ENCODE measurements at regions not wholly inside any gene's neighbourhood (a gene's known extent, or its start where the extent isn't known, plus 50 kb on each side); places are given as distances from the start of the nearest gene placed in this dataset.

DNA sequence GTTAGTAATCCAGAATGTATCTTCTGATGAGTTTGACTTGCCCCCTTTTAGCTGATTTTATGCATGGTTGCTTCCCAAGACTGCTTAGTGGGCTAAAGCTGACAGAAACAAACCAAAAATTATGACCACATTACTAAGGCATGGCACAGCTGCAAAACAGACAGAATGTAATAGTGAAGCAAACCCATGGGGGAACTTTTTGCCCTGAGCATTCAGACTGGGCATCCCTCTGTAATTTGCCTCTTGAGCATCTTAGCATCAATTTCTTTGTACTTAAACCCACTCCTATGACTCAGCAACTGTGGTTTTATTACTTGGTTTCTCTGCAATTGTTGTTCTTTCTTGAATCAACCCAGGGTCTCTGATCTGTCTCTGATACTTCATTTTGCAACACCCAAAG, 487.3 kb upstream of the DCC start:
- Histone ChIP-seq H3K4me3 (no peak overlapping the region), H3K36me3 (replicated peaks) (no peaks in the 10 kb centered on the region), H3K4me1 (no peaks in the 10 kb centered on the region), H3K27me3 (ENCODE audit: low read depth) (no peaks in the 10 kb centered on the region), H3K9me3 (no peaks in the 10 kb centered on the region)
- no peak for DNase-seq (ENCODE audit: low spot score in 2 of 2)
- in situ Hi-C loops (cut with MboI; ENCODE audit: low sequenced_read_pairs): no loop called here

DNA sequence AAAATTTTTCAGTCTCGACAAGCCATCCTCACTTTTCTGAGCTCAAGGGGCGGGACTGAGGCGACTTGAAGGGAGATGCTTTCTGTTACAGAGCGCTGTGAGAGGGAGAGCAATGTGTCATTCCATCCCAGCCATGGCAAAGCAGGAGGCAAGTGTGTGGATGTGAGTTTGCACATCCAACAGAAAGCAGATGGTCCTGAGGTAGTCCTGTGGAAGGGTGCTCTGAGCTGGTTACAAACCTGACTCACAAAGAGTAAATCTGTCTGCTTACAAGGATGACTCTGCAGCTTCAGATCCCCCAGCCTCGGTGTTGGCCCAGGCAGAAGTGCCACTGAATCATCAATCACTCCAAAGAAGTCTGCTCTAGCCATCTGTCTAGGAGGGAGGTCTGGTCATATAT, 482.0 kb upstream of the DCC start:
- Histone ChIP-seq H3K4me3 (no peak overlapping the region), H3K27me3 (ENCODE audit: low read depth) (no peaks in the 10 kb centered on the region), H3K36me3 (replicated peaks) (no peaks in the 10 kb centered on the region), H3K4me1 (no peaks in the 10 kb centered on the region), H3K9me3 (no peaks in the 10 kb centered on the region)
- in situ Hi-C loops (cut with MboI; ENCODE audit: low sequenced_read_pairs): no loop called here
- no peak for DNase-seq (ENCODE audit: low spot score in 2 of 2)

DNA sequence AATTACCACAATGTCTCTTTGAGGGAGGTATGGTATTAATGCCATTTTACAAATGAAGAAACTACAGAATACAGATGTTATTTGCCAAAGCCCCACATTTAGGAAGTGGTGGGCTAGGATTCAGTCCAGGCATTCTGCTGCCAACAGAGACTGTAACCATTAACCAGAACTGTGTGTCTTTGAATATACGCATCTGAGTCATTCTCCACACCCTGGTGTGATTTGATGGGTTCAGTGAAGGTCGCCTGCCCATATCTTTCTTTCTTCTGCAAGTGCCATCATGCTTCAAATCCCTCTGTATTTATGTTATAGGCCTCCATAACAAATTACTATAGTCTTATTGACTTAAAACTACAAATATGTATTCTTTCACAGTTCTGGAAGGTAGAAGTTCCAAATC, 479.0 kb upstream of the DCC start:
- in situ Hi-C loops (cut with MboI; ENCODE audit: low sequenced_read_pairs): no loop called here
- H3K4me1 ChIP-seq: no peaks in the 10 kb centered on the region
- H3K36me3 ChIP-seq (replicated peaks): no peaks in the 10 kb centered on the region
- no peaks in the 10 kb centered on the region for H3K9me3 ChIP-seq
- no peak for DNase-seq (ENCODE audit: low spot score in 2 of 2)
- H3K27me3 ChIP-seq (ENCODE audit: low read depth): no peaks in the 10 kb centered on the region
- no peak overlapping the region for H3K4me3 ChIP-seq

- H3K36me3 ChIP-seq (replicated peaks): no peaks in the 10 kb centered on the region
- H3K9me3 ChIP-seq: no peaks in the 10 kb centered on the region
- in situ Hi-C loops (cut with MboI; ENCODE audit: low sequenced_read_pairs): no loop called here
- H3K4me3 ChIP-seq: no peak overlapping the region
- no peaks in the 10 kb centered on the region for H3K4me1 ChIP-seq
- DNase-seq (ENCODE audit: low spot score in 2 of 2): no peak
- H3K27me3 ChIP-seq (ENCODE audit: low read depth): no peaks in the 10 kb centered on the region
These were observed 477.8 kb upstream of the DCC start for GRCh38 chr18:51862051-51862715.

GRCh38 chr18:51864219-51864965, 475.6 kb upstream of the DCC start:
- H3K9me3 ChIP-seq: no peaks in the 10 kb centered on the region
- no peaks in the 10 kb centered on the region for H3K4me1 ChIP-seq
- no peak for DNase-seq (ENCODE audit: low spot score in 2 of 2)
- no peaks in the 10 kb centered on the region for H3K36me3 ChIP-seq (replicated peaks)
- in situ Hi-C loops (cut with MboI; ENCODE audit: low sequenced_read_pairs): no loop called here
- H3K27me3 ChIP-seq (ENCODE audit: low read depth): no peaks in the 10 kb centered on the region
- no peak overlapping the region for H3K4me3 ChIP-seq

DNA sequence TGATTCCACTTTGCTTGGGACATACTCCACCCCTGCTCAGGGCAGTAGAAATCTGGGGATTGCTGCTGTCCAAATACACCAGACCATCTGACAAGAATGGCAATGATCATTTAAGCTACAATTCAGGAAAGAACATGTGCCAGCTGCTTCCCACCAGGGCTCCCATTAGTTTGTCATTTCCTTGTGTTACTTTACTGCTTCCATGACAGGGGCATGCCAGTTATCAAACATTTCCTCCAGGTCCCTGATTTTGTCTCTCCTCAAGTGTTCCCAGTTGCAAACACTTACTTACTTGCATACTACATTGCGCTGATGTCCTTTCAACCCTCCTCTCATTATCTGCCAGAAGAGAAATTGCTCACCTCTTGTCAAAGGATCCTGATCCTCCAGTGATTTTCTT, 474.5 kb upstream of the DCC start:
- no peaks in the 10 kb centered on the region for H3K4me1 ChIP-seq

GRCh38 chr18:51867767-51868166, 472.2 kb upstream of the DCC start:
- H3K36me3 ChIP-seq (replicated peaks): no peaks in the 10 kb centered on the region
- no peaks in the 10 kb centered on the region for H3K4me1 ChIP-seq
- no peak overlapping the region for H3K4me3 ChIP-seq
- no peaks in the 10 kb centered on the region for H3K9me3 ChIP-seq
- in situ Hi-C loops (cut with MboI; ENCODE audit: low sequenced_read_pairs): no loop called here
- peak in 1 of 2 experiments; percentile 7 for DNase-seq (ENCODE audit: low spot score in 2 of 2)
- H3K27me3 ChIP-seq (ENCODE audit: low read depth): no peaks in the 10 kb centered on the region

More for the DNA sequence above, 474.5 kb upstream of the DCC start:
- no peak for DNase-seq (ENCODE audit: low spot score in 2 of 2)
- Histone ChIP-seq H3K9me3 (no peaks in the 10 kb centered on the region), H3K4me3 (no peak overlapping the region), H3K27me3 (ENCODE audit: low read depth) (no peaks in the 10 kb centered on the region), H3K36me3 (replicated peaks) (no peaks in the 10 kb centered on the region)
- in situ Hi-C loops (cut with MboI; ENCODE audit: low sequenced_read_pairs): no loop called here

- Histone ChIP-seq H3K27me3 (ENCODE audit: low read depth) (no peaks in the 10 kb centered on the region), H3K4me3 (no peak overlapping the region), H3K9me3 (no peaks in the 10 kb centered on the region), H3K36me3 (replicated peaks) (no peaks in the 10 kb centered on the region), H3K4me1 (no peaks in the 10 kb centered on the region)
- no peak for DNase-seq (ENCODE audit: low spot score in 2 of 2)
- in situ Hi-C loops (cut with MboI; ENCODE audit: low sequenced_read_pairs): no loop called here
These were observed 461.3 kb upstream of the DCC start for GRCh38 chr18:51878724-51879123.

- no peak for DNase-seq (ENCODE audit: low spot score in 2 of 2)
- H3K9me3 ChIP-seq: no peaks in the 10 kb centered on the region
- H3K36me3 ChIP-seq (replicated peaks): no peaks in the 10 kb centered on the region
- no peaks in the 10 kb centered on the region for H3K27me3 ChIP-seq (ENCODE audit: low read depth)
- in situ Hi-C loops (cut with MboI; ENCODE audit: low sequenced_read_pairs): no loop called here
- no peak overlapping the region for H3K4me3 ChIP-seq
- no peaks in the 10 kb centered on the region for H3K4me1 ChIP-seq
These were observed 460.7 kb upstream of the DCC start for GRCh38 chr18:51879329-51879728.

- Histone ChIP-seq H3K9me3 (no peaks in the 10 kb centered on the region), H3K4me1 (no peaks in the 10 kb centered on the region), H3K4me3 (no peak overlapping the region), H3K36me3 (replicated peaks) (no peaks in the 10 kb centered on the region), H3K27me3 (ENCODE audit: low read depth) (no peaks in the 10 kb centered on the region)
- in situ Hi-C loops (cut with MboI; ENCODE audit: low sequenced_read_pairs): no loop called here
- DNase-seq (ENCODE audit: low spot score in 2 of 2): no peak
These were observed 458.6 kb upstream of the DCC start for GRCh38 chr18:51881394-51881793.

DNA sequence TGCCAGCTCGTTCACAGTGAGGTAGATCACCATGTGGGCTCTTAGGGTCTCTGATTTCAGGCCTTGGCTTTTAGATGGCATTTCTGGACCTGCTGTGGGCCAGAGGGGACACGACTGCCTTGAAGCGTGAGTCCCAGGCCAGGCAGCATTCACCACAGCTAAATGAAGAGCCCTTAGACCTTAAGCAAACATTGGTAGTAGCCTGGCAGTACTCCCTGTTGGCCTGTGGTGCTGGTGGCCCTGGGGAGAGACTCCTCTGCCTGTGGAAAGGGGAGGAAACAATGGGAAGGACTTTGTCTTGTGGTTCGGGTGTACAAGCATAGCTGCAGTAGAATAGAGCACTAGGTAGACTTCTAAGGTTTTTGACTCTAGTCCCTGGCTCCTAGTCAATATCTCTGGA, 456.0 kb upstream of the DCC start:
- Histone ChIP-seq H3K36me3 (replicated peaks) (no peaks in the 10 kb centered on the region), H3K9me3 (no peaks in the 10 kb centered on the region), H3K4me3 (no peak overlapping the region), H3K27me3 (ENCODE audit: low read depth) (no peaks in the 10 kb centered on the region), H3K4me1 (no peaks in the 10 kb centered on the region)
- in situ Hi-C loops (cut with MboI; ENCODE audit: low sequenced_read_pairs): no loop called here
- DNase-seq (ENCODE audit: low spot score in 2 of 2): no peak

DNA sequence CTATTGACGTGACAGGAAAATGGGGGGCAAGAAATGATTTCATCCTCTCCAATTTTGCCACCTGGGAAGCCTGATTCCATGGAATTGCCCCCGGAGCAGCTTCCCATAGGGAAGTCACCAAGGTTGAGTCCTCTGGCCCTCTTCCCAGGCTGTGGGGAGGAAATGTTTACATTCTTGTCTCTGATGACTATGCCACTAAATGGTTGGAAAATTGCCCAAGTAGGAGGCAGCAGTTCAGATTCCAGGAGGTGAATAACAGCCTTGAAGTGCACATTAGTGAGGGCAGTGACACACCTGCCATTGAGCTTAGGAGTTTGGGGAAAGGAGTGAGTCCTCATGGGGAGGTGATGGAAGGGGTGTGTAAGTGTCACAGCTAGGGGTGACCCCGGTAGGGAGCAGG, 449.2 kb upstream of the DCC start:
- no peak for DNase-seq (ENCODE audit: low spot score in 2 of 2)
- in situ Hi-C loops (cut with MboI; ENCODE audit: low sequenced_read_pairs): no loop called here
- no peaks in the 10 kb centered on the region for H3K9me3 ChIP-seq

DNA sequence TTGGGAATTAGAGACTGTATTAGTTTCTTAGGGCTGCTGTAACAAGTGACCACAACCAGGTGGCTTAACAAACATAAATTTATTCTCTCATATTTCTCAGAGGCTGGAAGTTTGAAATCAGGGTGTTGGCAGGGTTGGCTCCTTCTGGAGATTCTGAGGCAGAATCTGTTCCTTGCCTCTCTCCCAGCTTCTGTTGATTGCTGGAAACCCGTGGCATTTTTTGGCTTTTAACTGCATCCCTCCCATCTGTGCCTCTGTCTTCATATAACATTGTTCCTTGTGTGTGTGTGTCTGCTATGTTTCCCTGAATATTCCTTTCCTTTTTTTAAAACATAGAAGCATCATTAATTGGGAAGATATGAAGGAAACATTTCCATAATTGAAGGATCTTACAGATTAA, 448.1 kb upstream of the DCC start:
- H3K9me3 ChIP-seq: no peaks in the 10 kb centered on the region

More for the DNA sequence above, 449.2 kb upstream of the DCC start:
- H3K36me3 ChIP-seq (replicated peaks): no peaks in the 10 kb centered on the region
- no peak overlapping the region for H3K4me3 ChIP-seq
- no peaks in the 10 kb centered on the region for H3K4me1 ChIP-seq
- no peaks in the 10 kb centered on the region for H3K27me3 ChIP-seq (ENCODE audit: low read depth)

DNA sequence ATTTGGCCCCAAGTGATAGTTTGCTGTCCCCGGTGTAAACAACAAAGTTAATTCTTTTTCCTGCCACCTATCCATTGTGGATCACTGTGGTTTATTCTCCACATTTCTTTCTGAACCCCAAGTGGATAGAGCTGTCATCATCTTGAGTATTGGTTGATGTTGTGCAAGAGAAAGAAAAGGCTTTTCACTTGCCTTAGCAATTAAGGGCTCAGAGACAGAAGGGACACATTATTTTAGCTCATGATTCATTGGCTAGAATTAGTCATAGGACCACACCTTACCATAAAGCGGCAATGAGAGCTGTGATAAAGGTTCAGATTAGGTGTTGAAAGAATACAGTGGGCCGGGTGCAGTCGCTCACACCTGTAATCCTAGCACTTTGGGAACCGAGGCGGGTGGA, 442.1 kb upstream of the DCC start:
- no peaks in the 10 kb centered on the region for H3K4me1 ChIP-seq
- H3K27me3 ChIP-seq (ENCODE audit: low read depth): no peaks in the 10 kb centered on the region
- no peak overlapping the region for H3K4me3 ChIP-seq
- DNase-seq (ENCODE audit: low spot score in 2 of 2): no peak
- H3K36me3 ChIP-seq (replicated peaks): no peaks in the 10 kb centered on the region
- in situ Hi-C loops (cut with MboI; ENCODE audit: low sequenced_read_pairs): no loop called here
- no peaks in the 10 kb centered on the region for H3K9me3 ChIP-seq

More for the DNA sequence above, 448.1 kb upstream of the DCC start:
- H3K27me3 ChIP-seq (ENCODE audit: low read depth): no peaks in the 10 kb centered on the region
- in situ Hi-C loops (cut with MboI; ENCODE audit: low sequenced_read_pairs): no loop called here
- no peaks in the 10 kb centered on the region for H3K4me1 ChIP-seq
- no peak for DNase-seq (ENCODE audit: low spot score in 2 of 2)
- H3K36me3 ChIP-seq (replicated peaks): no peaks in the 10 kb centered on the region
- no peak overlapping the region for H3K4me3 ChIP-seq

All from HAP-1 (cell line).